Gastrocnemius medialis (tissue), 4 donors: ENCODE measurements at regions not wholly inside any gene's neighbourhood (a gene's known extent, or its start where the extent isn't known, plus 50 kb on each side); places are given as distances from the start of the nearest gene placed in this dataset.

Source experiments
- ATAC-seq, 2 donors: fragments of 150-250 bp; one replicate each; pipeline ENCODE4 v1.9.1; 2016
- DNase-seq, 2 donors: peaks; one replicate each; pipeline ENCODE4 v3.0.0-alpha.2; 2019
- H3K27ac ChIP-seq, 4 donors: fragments of 200-600 bp; sonication (generic); 1 replicate in 1 of 4; 2 replicates in 3 of 4; pipeline ENCODE4 v1.5.1; 2016 to 2018; ENCODE audit warnings: mild to moderate bottlenecking in 2 of 4, moderate library complexity in 1 of 4
- H3K27me3 ChIP-seq, 3 donors: fragments of 200-600 bp; sonication (generic) in 2 of 3; 1 replicate in 1 of 3; 2 replicates in 2 of 3; pipeline versions ENCODE4 v1.5.1 to v1.6.0; 2016 to 2019; ENCODE audit warnings: mild to moderate bottlenecking in 1 of 3, moderate library complexity in 1 of 3
- H3K36me3 ChIP-seq, 2 donors: fragments of 200-600 bp; sonication (generic) in 1 of 2; one replicate each; pipeline ENCODE4 v1.5.1; 2017 to 2018
- H3K4me1 ChIP-seq, 2 donors: fragments of 200-600 bp; sonication (generic) in 1 of 2; one replicate each; pipeline ENCODE4 v1.5.1; 2016 to 2017; ENCODE audit warnings: mild to moderate bottlenecking in 2 of 2
- H3K4me3 ChIP-seq, 4 donors: fragments of 200-600 bp; sonication (generic) in 3 of 4; 1 replicate in 1 of 4; 2 replicates in 3 of 4; pipeline ENCODE4 v1.5.1; 2016 to 2019; ENCODE audit warnings: mild to moderate bottlenecking in 2 of 4
- H3K9me3 ChIP-seq, 3 donors: fragments of 200-600 bp; sonication (generic) in 2 of 3; 1 replicate in 1 of 3; 2 replicates in 2 of 3; pipeline ENCODE4 v1.5.1; 2016 to 2019
- CTCF ChIP-seq, 5 experiments: fragments of 450-650 bp in 3 of 5; fragments of 200-600 bp in 2 of 5; sonication (generic) in 2 of 5; IDR thresholded peaks in 4 of 5; conservative IDR thresholded peaks in 1 of 5; 1 replicate in 4 of 5; 2 replicates in 1 of 5; pipeline ENCODE4 v1.5.1; 2016 to 2019; ENCODE audit warnings: antibody characterized with exemption in 5 of 5, mild to moderate bottlenecking in 3 of 5, moderate library complexity in 3 of 5
- POLR2A ChIP-seq, 2 donors: fragments of 450-650 bp; IDR thresholded peaks; one replicate each; pipeline ENCODE4 v1.6.1; 2017; ENCODE audit warnings: antibody characterized with exemption in 2 of 2, mild to moderate bottlenecking in 2 of 2, moderate library complexity in 2 of 2
- in situ Hi-C, 4 donors: fragments of 200-750 bp; cut with MboI; loops; one replicate each; pipeline versions ENCODE4 v1.15.0 to v1.8.0; 2017; ENCODE audit warnings: low sequenced_read_pairs in 4 of 4
- intact Hi-C: fragments of 100-400 bp; cut with DNase I; formaldehyde crosslinking; loops from one replicate; pipeline ENCODE4 v1.15.1; 2023; ENCODE audit warnings: low total_unique reads

- H3K4me1 ChIP-seq, result no peaks in the 10 kb centered on the region
- ATAC-seq (no peak), DNase-seq (no peak)
- H3K9me3 ChIP-seq, result no peaks in the 10 kb centered on the region
- TF ChIP-seq CTCF (IDR thresholded peaks at IDR 0.05 in 4 of 5, conservative IDR thresholded peaks at IDR 0.05 in 1 of 5), result no peak
- no peak for TF ChIP-seq POLR2A (IDR thresholded peaks at IDR 0.05)
- no peaks in the 10 kb centered on the region for H3K27me3 ChIP-seq
- no peak overlapping the region for H3K27ac ChIP-seq
- H3K4me3 ChIP-seq, result no peak overlapping the region
- intact Hi-C loops (no loop called here), in situ Hi-C loops (no loop called here)
- no peaks in the 10 kb centered on the region for H3K36me3 ChIP-seq
Observed at GRCh38 chr11:127114035-127114434, 113.5 kb upstream of the KIRREL3 start.

- H3K4me3 ChIP-seq, result no peak overlapping the region
- DNase-seq (no peak), ATAC-seq (no peak)
- H3K36me3 ChIP-seq, result no peaks in the 10 kb centered on the region
- in situ Hi-C loops, result no loop called here
- H3K4me1 ChIP-seq, result no peaks in the 10 kb centered on the region
- intact Hi-C loops, result no loop called here
- no peaks in the 10 kb centered on the region for H3K27me3 ChIP-seq
- TF ChIP-seq CTCF (IDR thresholded peaks at IDR 0.05 in 4 of 5, conservative IDR thresholded peaks at IDR 0.05 in 1 of 5) (no peak), POLR2A (IDR thresholded peaks at IDR 0.05) (no peak)
- no peak overlapping the region for H3K27ac ChIP-seq
- no peaks in the 10 kb centered on the region for H3K9me3 ChIP-seq
Observed at GRCh38 chr11:127110542-127110941, 110.0 kb upstream of the KIRREL3 start.

GRCh38 chr11:127109796-127110480, 109.4 kb upstream of the KIRREL3 start:
- ATAC-seq, result no peak
- intact Hi-C loops (no loop called here), in situ Hi-C loops (no loop called here)
- DNase-seq, result no peak
- no peaks in the 10 kb centered on the region for H3K36me3 ChIP-seq
- no peak overlapping the region for H3K4me3 ChIP-seq
- no peak for TF ChIP-seq CTCF (IDR thresholded peaks at IDR 0.05 in 4 of 5, conservative IDR thresholded peaks at IDR 0.05 in 1 of 5)
- TF ChIP-seq POLR2A (IDR thresholded peaks at IDR 0.05), result no peak
- H3K27me3 ChIP-seq, result no peaks in the 10 kb centered on the region
- no peaks in the 10 kb centered on the region for H3K4me1 ChIP-seq
- H3K9me3 ChIP-seq, result no peaks in the 10 kb centered on the region
- H3K27ac ChIP-seq, result no peak overlapping the region

GRCh38 chr11:127108838-127109237, 108.3 kb upstream of the KIRREL3 start:
- ATAC-seq (no peak), DNase-seq (no peak)
- Histone ChIP-seq H3K27me3 (no peaks in the 10 kb centered on the region), H3K4me3 (no peak overlapping the region), H3K36me3 (no peaks in the 10 kb centered on the region), H3K4me1 (no peaks in the 10 kb centered on the region), H3K9me3 (no peaks in the 10 kb centered on the region), H3K27ac (no peak overlapping the region)
- in situ Hi-C loops, result no loop called here
- TF ChIP-seq POLR2A (IDR thresholded peaks at IDR 0.05) (no peak), CTCF (IDR thresholded peaks at IDR 0.05 in 4 of 5, conservative IDR thresholded peaks at IDR 0.05 in 1 of 5) (no peak)
- intact Hi-C loops, result no loop called here

- H3K36me3 ChIP-seq, result no peaks in the 10 kb centered on the region
- ATAC-seq (no peak), DNase-seq (no peak)
- H3K4me3 ChIP-seq, result no peak overlapping the region
- no peak for TF ChIP-seq POLR2A (IDR thresholded peaks at IDR 0.05)
- TF ChIP-seq CTCF (IDR thresholded peaks at IDR 0.05 in 4 of 5, conservative IDR thresholded peaks at IDR 0.05 in 1 of 5), result no peak
- H3K9me3 ChIP-seq, result no peaks in the 10 kb centered on the region
- H3K27me3 ChIP-seq, result no peaks in the 10 kb centered on the region
- H3K4me1 ChIP-seq, result no peaks in the 10 kb centered on the region
- no peak overlapping the region for H3K27ac ChIP-seq
- in situ Hi-C loops, result no loop called here
- intact Hi-C loops, result no loop called here
Observed at GRCh38 chr11:127106938-127107337, 106.4 kb upstream of the KIRREL3 start.
